ENCODE measurements at regions not wholly inside any gene's neighbourhood (a gene's known extent, or its start where the extent isn't known, plus 50 kb on each side); places are given as distances from the start of the nearest gene placed in this dataset.

DNA sequence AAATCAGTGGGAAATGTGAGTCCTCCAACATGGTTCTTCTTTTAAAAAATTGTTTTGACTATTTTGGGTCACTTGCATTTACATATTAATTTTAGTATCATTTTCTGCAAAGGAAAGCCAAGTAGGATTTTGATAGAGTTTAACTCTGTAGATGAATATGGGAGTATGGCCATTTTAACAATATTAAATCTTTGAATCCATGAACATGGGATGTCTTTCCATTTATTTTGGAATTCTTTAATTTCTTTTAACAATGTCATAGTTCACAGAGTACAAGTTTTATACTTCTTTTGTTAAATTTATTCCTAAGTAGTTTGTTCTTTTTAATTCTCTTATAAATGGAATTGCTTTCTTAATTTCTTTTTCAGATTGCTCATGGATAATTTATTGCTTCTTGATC lies 56.5 kb upstream of the ARMC2 start:
- TF ChIP-seq CTCF (IDR thresholded peaks at IDR 0.05 in 4 of 5, conservative IDR thresholded peaks at IDR 0.05 in 1 of 5) (no peak), POLR2A (IDR thresholded peaks at IDR 0.05) (no peak)
